BLaER1 treated with 17β-estradiol and CSF1 and Interleukin-3, amounts not matched to agents 10 nM and 100 nM (cell line): ENCODE measurements at regions not wholly inside any gene's neighbourhood (a gene's known extent, or its start where the extent isn't known, plus 50 kb on each side); places are given as distances from the start of the nearest gene placed in this dataset.

Experiments
- H3K27ac ChIP-seq, 11 experiments: shearing (Covaris generic); formaldehyde crosslinking; 2 replicates each; pipeline ENCODE4 v1.8.1; 2022
- H3K27me3 ChIP-seq, 11 experiments: shearing (Covaris generic); formaldehyde crosslinking; 2 replicates each; pipeline ENCODE4 v1.8.1; 2022
- H3K36me3 ChIP-seq, 11 experiments: shearing (Covaris generic); formaldehyde crosslinking; 2 replicates each; pipeline ENCODE4 v1.8.1; 2022
- H3K4me1 ChIP-seq, 10 experiments: shearing (Covaris generic); formaldehyde crosslinking; 2 replicates each; pipeline ENCODE4 v1.8.1; 2022
- H3K4me2 ChIP-seq, 11 experiments: shearing (Covaris generic); formaldehyde crosslinking; 2 replicates each; pipeline ENCODE4 v1.8.1; 2022
- H3K4me3 ChIP-seq, 10 experiments: shearing (Covaris generic); formaldehyde crosslinking; 2 replicates each; pipeline ENCODE4 v1.8.1; 2022
- H3K9ac ChIP-seq, 11 experiments: shearing (Covaris generic); formaldehyde crosslinking; 2 replicates each; pipeline ENCODE4 v1.8.1; 2022
- H3K9me3 ChIP-seq, 11 experiments: shearing (Covaris generic); formaldehyde crosslinking; replicated peaks in 1 of 11; 2 replicates each; pipeline ENCODE4 v1.8.1; 2022
- H4K20me1 ChIP-seq, 11 experiments: shearing (Covaris generic); formaldehyde crosslinking; 2 replicates each; pipeline ENCODE4 v1.8.1; 2022
- Cebpa-rat ChIP-seq, 11 experiments: shearing (Covaris generic); IDR thresholded peaks; 2 replicates each; pipeline ENCODE4 v1.8.1; 2022

GRCh38 chrX:97666890-97667289, 783.2 kb downstream of the RPA4 start:
- H3K9me3 ChIP-seq = no peaks in the 10 kb centered on the region

DNA sequence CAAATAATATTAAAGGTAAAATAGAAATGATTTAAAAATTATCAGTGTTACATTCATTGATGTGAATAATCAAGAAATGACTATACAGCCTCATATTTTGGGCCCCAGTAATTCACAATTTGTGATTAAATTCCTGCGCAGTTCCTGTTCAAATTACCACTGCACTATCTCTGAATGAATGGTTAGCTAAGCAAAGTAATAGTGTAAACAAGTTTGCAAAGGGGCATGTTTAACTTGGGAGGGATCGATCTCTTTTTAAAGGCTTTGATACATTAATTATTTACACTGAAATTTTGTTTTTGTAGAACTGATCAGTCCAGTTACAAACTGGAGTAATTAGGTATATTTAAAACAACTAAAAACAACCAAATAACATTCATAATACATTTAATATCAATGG, 784.4 kb downstream of the RPA4 start:
- Histone ChIP-seq H3K4me1 (no peaks in the 10 kb centered on the region), H3K4me2 (no peak overlapping the region), H3K9ac (no peak overlapping the region), H3K36me3 (no peaks in the 10 kb centered on the region), H3K4me3 (no peak overlapping the region), H3K9me3 (no peaks in the 10 kb centered on the region), H4K20me1 (peaks cover 0 to 6% (median 0%) of the 10 kb centered on the region in 11 experiments; a peak in 2 of 22 replicates), H3K27ac (no peak overlapping the region), H3K27me3 (peaks cover 78 to 100% (median 98%) of the 10 kb centered on the region in 11 experiments)
- TF ChIP-seq Cebpa-rat (IDR thresholded peaks at IDR 0.05) = no peak

More at GRCh38 chrX:97666890-97667289, 783.2 kb downstream of the RPA4 start:
- Histone ChIP-seq H3K36me3 (no peaks in the 10 kb centered on the region), H3K4me1 (no peaks in the 10 kb centered on the region), H3K4me2 (no peak overlapping the region), H3K4me3 (no peak overlapping the region), H3K9ac (no peak overlapping the region), H4K20me1 (peaks cover 0 to 6% (median 0%) of the 10 kb centered on the region in 11 experiments; a peak in 2 of 22 replicates), H3K27me3 (peaks cover 82 to 100% (median 98%) of the 10 kb centered on the region in 11 experiments), H3K27ac (no peak overlapping the region)
- TF ChIP-seq Cebpa-rat (IDR thresholded peaks at IDR 0.05) = no peak

- Histone ChIP-seq H3K4me2 (no peak overlapping the region), H3K9me3 (no peaks in the 10 kb centered on the region), H3K27me3 (peaks cover 65 to 98% (median 95%) of the 10 kb centered on the region in 11 experiments), H3K4me3 (no peak overlapping the region), H3K27ac (no peak overlapping the region), H3K9ac (no peak overlapping the region), H4K20me1 (peaks cover 0 to 6% (median 0%) of the 10 kb centered on the region in 11 experiments; a peak in 2 of 22 replicates), H3K4me1 (no peaks in the 10 kb centered on the region), H3K36me3 (no peaks in the 10 kb centered on the region)
- no peak for TF ChIP-seq Cebpa-rat (IDR thresholded peaks at IDR 0.05)
Measured at GRCh38 chrX:97672138-97672537, 788.4 kb downstream of the RPA4 start.

GRCh38 chrX:97672608-97673007, 788.9 kb downstream of the RPA4 start:
- Histone ChIP-seq H3K27me3 (peaks cover 62 to 98% (median 93%) of the 10 kb centered on the region in 11 experiments), H3K4me2 (no peak overlapping the region), H3K9ac (no peak overlapping the region), H3K4me3 (no peak overlapping the region), H3K4me1 (no peaks in the 10 kb centered on the region), H3K9me3 (no peaks in the 10 kb centered on the region), H3K36me3 (no peaks in the 10 kb centered on the region), H4K20me1 (peaks cover 0 to 6% (median 0%) of the 10 kb centered on the region in 11 experiments; a peak in 2 of 22 replicates), H3K27ac (no peak overlapping the region)
- TF ChIP-seq Cebpa-rat (IDR thresholded peaks at IDR 0.05) = no peak

DNA sequence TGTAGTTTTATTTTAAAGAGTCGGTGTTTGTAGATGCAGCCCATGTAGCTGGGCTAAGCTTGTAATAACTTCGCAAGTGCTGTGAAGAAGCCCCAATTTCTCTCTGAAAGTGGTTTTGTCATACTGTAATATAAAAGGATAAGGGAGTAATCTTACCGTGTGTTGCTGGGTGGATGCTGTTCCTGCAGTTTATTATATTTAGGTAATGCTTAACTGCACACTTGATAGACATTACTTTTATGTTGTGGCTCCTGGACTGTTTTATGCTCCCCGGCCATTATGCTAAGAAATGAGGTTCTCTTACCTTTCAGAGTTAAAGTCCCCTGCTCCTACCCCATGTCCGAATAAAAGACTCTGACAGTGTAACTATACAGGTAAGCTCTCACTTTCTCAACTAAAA, 789.4 kb downstream of the RPA4 start:
- no peaks in the 10 kb centered on the region for H3K9me3 ChIP-seq
- no peak for TF ChIP-seq Cebpa-rat (IDR thresholded peaks at IDR 0.05)
- H3K4me3 ChIP-seq = no peak overlapping the region
- H3K9ac ChIP-seq = no peak overlapping the region
- no peak overlapping the region for H3K27ac ChIP-seq
- peaks cover 0 to 6% (median 0%) of the 10 kb centered on the region in 11 experiments; a peak in 2 of 22 replicates for H4K20me1 ChIP-seq
- no peaks in the 10 kb centered on the region for H3K4me1 ChIP-seq
- H3K4me2 ChIP-seq = no peak overlapping the region
- peaks cover 62 to 98% (median 92%) of the 10 kb centered on the region in 11 experiments for H3K27me3 ChIP-seq
- no peaks in the 10 kb centered on the region for H3K36me3 ChIP-seq

DNA sequence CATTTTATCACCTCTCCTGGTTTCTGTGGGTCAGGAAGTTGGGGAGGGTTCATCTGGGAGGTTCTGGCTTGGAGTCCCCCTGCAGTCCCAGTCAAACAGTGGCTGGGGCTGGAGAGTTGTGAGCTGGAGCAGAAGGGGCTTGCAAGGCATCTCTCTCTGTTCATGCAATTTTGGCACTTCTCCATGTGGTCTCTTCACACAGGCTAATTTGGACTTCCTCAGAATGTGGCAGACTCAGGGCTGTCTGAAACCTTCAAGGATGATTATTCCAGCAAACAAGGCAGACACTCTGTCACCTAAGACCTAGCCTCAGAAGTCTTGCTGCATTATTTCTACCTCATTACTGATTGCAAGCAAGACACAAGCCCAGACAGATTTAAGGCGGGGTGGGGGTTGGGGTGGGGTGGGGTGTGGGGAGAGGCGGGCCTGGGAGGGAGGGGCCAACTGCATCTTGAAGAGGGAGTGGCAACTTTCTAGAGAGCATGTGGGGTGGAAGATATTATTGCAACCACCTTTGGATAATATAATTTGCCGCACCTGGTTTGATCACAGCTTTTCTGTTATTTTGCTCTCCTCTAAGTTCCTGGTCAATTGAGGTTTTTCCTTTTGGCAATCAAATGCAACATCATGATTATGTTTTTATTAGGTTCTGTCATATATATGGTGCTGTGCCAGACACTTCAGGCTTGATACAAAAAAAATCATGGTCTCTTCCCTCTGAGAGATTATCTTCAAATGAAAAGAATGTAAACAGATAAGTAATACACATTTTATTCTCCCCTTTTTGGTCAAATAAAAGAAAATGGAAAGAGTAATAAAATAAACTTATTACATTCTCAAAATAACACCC, 799.5 kb downstream of the RPA4 start:
- peaks cover 53 to 94% (median 74%) of the 10 kb centered on the region in 11 experiments for H3K27me3 ChIP-seq
- no peak overlapping the region for H3K4me2 ChIP-seq
- H3K4me3 ChIP-seq = no peak overlapping the region
- H4K20me1 ChIP-seq = no peaks in the 10 kb centered on the region; a peak in 3 of 22 replicates
- TF ChIP-seq Cebpa-rat (IDR thresholded peaks at IDR 0.05) = no peak
- no peak overlapping the region for H3K27ac ChIP-seq
- no peak overlapping the region for H3K9ac ChIP-seq
- peaks cover 0 to 7% (median 4%) of the 10 kb centered on the region in 11 experiments; a peak in 7 of 22 replicates for H3K9me3 ChIP-seq
- H3K4me1 ChIP-seq = 0 out of 20 replicates have a peak, but pooled peaks cover 0 to 5% (median 0%) of the 10 kb centered on the region in 10 experiments
- no peaks in the 10 kb centered on the region for H3K36me3 ChIP-seq

GRCh38 chrX:97685753-97686152, 802.0 kb downstream of the RPA4 start:
- H3K4me2 ChIP-seq = no peak overlapping the region
- peaks cover 50 to 94% (median 76%) of the 10 kb centered on the region in 11 experiments for H3K27me3 ChIP-seq
- no peaks in the 10 kb centered on the region for H3K36me3 ChIP-seq
- no peak overlapping the region for H3K9ac ChIP-seq
- no peaks in the 10 kb centered on the region; a peak in 3 of 22 replicates for H4K20me1 ChIP-seq
- 0 out of 20 replicates have a peak, but pooled peaks cover 0 to 5% (median 0%) of the 10 kb centered on the region in 10 experiments for H3K4me1 ChIP-seq
- H3K4me3 ChIP-seq = no peak overlapping the region
- H3K9me3 ChIP-seq = peaks cover 0 to 6% (median 0%) of the 10 kb centered on the region in 11 experiments; a peak in 2 of 22 replicates
- no peak for TF ChIP-seq Cebpa-rat (IDR thresholded peaks at IDR 0.05)
- no peak overlapping the region for H3K27ac ChIP-seq

- Histone ChIP-seq H3K4me3 (no peak overlapping the region), H3K27ac (no peak overlapping the region), H3K36me3 (no peaks in the 10 kb centered on the region), H3K9ac (no peak overlapping the region), H4K20me1 (no peaks in the 10 kb centered on the region; a peak in 1 of 22 replicates), H3K4me2 (no peak overlapping the region), H3K4me1 (0 out of 20 replicates have a peak, but pooled peaks cover 0 to 3% (median 0%) of the 10 kb centered on the region in 10 experiments), H3K9me3 (peaks cover 0 to 6% (median 0%) of the 10 kb centered on the region in 11 experiments; a peak in 2 of 22 replicates), H3K27me3 (peaks cover 68 to 100% (median 96%) of the 10 kb centered on the region in 11 experiments)
- no peak for TF ChIP-seq Cebpa-rat (IDR thresholded peaks at IDR 0.05)
Measured at GRCh38 chrX:97691901-97692455, 808.3 kb downstream of the RPA4 start.

DNA sequence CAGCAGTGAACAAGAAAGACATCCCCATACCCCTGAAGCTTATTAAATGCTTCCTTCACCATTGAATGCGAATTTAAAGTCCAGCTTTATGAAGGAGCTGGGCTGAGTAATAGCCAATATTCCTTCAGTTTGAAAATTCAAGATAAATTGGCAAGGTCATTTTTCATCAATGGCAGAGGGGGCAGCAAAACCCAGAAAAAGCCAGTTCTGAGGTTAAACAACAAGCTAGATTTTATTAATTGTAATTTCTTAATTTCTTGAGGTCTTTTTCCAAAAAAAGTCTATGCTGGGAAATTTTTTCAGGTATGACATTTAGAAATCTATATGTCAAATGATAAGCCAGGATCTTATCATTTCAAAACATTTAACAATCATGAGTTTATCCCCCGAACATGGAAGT, 808.9 kb downstream of the RPA4 start:
- no peak overlapping the region for H3K4me2 ChIP-seq
- no peak overlapping the region for H3K9ac ChIP-seq
- TF ChIP-seq Cebpa-rat (IDR thresholded peaks at IDR 0.05) = no peak
- no peak overlapping the region for H3K27ac ChIP-seq
- H4K20me1 ChIP-seq = no peaks in the 10 kb centered on the region; a peak in 1 of 22 replicates
- no peaks in the 10 kb centered on the region for H3K4me1 ChIP-seq
- H3K36me3 ChIP-seq = no peaks in the 10 kb centered on the region
- H3K9me3 ChIP-seq = peaks cover 0 to 6% (median 0%) of the 10 kb centered on the region in 11 experiments; a peak in 2 of 22 replicates
- no peak overlapping the region for H3K4me3 ChIP-seq
- H3K27me3 ChIP-seq = peaks cover 68 to 100% (median 96%) of the 10 kb centered on the region in 11 experiments
